ENCODE measurements at regions not wholly inside any gene's neighbourhood (a gene's known extent, or its start where the extent isn't known, plus 50 kb on each side); places are given as distances from the start of the nearest gene placed in this dataset.

GRCh38 chr10:29096303-29096824 is 192.5 kb upstream of the LYZL1 start:
- Histone ChIP-seq H3K36me3 (replicated peaks; ENCODE audit: insufficient read depth, low read length) (no peaks in the 10 kb centered on the region), H3K27me3 (replicated peaks; ENCODE audit: insufficient read depth, low read length) (no peaks in the 10 kb centered on the region), H3K4me3 (ENCODE audit: low read length) (no peak overlapping the region), H3K9me2 (replicated peaks; ENCODE audit: insufficient read depth, low read length) (no peaks in the 10 kb centered on the region), H4K20me1 (ENCODE audit: insufficient read depth, low read length) (no peaks in the 10 kb centered on the region), H3K79me2 (ENCODE audit: low read length) (no peaks in the 10 kb centered on the region), H3K9me3 (replicated peaks; ENCODE audit: insufficient read depth, low read length) (no peaks in the 10 kb centered on the region), H2AFZ (ENCODE audit: low read length) (no peak overlapping the region), H3K4me1 (ENCODE audit: low read length) (no peaks in the 10 kb centered on the region), H3K27ac (ENCODE audit: low read length) (no peak overlapping the region), H3F3A (ENCODE audit: insufficient read depth, low read length) (no peaks in the 10 kb centered on the region), H3K4me2 (ENCODE audit: low read depth, low read length) (no peak overlapping the region), H3K9ac (ENCODE audit: low read length) (no peak overlapping the region)
- TF ChIP-seq CTCF (IDR thresholded peaks at IDR 0.05; ENCODE audit: low read length) (no peak), EZH2phosphoT487 (IDR thresholded peaks at IDR 0.05; ENCODE audit: low read length) (no peak), EZH2 (optimal IDR thresholded peaks at IDR 0.05; ENCODE audit: low read depth, low read length) (no peak)
- DNase-seq = no peak

GRCh38 chr10:29098423-29098822 is 190.4 kb upstream of the LYZL1 start:
- no peak overlapping the region for H3K4me2 ChIP-seq (ENCODE audit: low read depth, low read length)
- no peaks in the 10 kb centered on the region for H3K9me2 ChIP-seq (replicated peaks; ENCODE audit: insufficient read depth, low read length)
- H3K79me2 ChIP-seq (ENCODE audit: low read length) = no peaks in the 10 kb centered on the region
- no peak for TF ChIP-seq CTCF (IDR thresholded peaks at IDR 0.05; ENCODE audit: low read length)
- H3K4me1 ChIP-seq (ENCODE audit: low read length) = no peaks in the 10 kb centered on the region
- H3K9ac ChIP-seq (ENCODE audit: low read length) = no peak overlapping the region
- no peak overlapping the region for H2AFZ ChIP-seq (ENCODE audit: low read length)
- no peaks in the 10 kb centered on the region for H3F3A ChIP-seq (ENCODE audit: insufficient read depth, low read length)
- H3K9me3 ChIP-seq (replicated peaks; ENCODE audit: insufficient read depth, low read length) = no peaks in the 10 kb centered on the region
- H3K36me3 ChIP-seq (replicated peaks; ENCODE audit: insufficient read depth, low read length) = no peaks in the 10 kb centered on the region
- no peak overlapping the region for H3K4me3 ChIP-seq (ENCODE audit: low read length)
- H4K20me1 ChIP-seq (ENCODE audit: insufficient read depth, low read length) = no peaks in the 10 kb centered on the region
- no peak for DNase-seq
- no peak overlapping the region for H3K27ac ChIP-seq (ENCODE audit: low read length)
- H3K27me3 ChIP-seq (replicated peaks; ENCODE audit: insufficient read depth, low read length) = no peaks in the 10 kb centered on the region

GRCh38 chr10:29099001-29099400 is 189.9 kb upstream of the LYZL1 start:
- no peaks in the 10 kb centered on the region for H3K36me3 ChIP-seq (replicated peaks; ENCODE audit: insufficient read depth, low read length)
- H3K4me1 ChIP-seq (ENCODE audit: low read length) = no peaks in the 10 kb centered on the region
- no peak overlapping the region for H3K9ac ChIP-seq (ENCODE audit: low read length)
- H3K27ac ChIP-seq (ENCODE audit: low read length) = no peak overlapping the region
- no peaks in the 10 kb centered on the region for H4K20me1 ChIP-seq (ENCODE audit: insufficient read depth, low read length)
- no peaks in the 10 kb centered on the region for H3K27me3 ChIP-seq (replicated peaks; ENCODE audit: insufficient read depth, low read length)
- no peaks in the 10 kb centered on the region for H3K79me2 ChIP-seq (ENCODE audit: low read length)
- no peak for DNase-seq
- H3F3A ChIP-seq (ENCODE audit: insufficient read depth, low read length) = no peaks in the 10 kb centered on the region
- no peak for TF ChIP-seq EZH2phosphoT487 (IDR thresholded peaks at IDR 0.05; ENCODE audit: low read length)
- TF ChIP-seq EZH2 (optimal IDR thresholded peaks at IDR 0.05; ENCODE audit: low read depth, low read length) = no peak
- TF ChIP-seq CTCF (IDR thresholded peaks at IDR 0.05; ENCODE audit: low read length) = no peak
- no peak overlapping the region for H3K4me3 ChIP-seq (ENCODE audit: low read length)
- no peak overlapping the region for H2AFZ ChIP-seq (ENCODE audit: low read length)
- no peaks in the 10 kb centered on the region for H3K9me3 ChIP-seq (replicated peaks; ENCODE audit: insufficient read depth, low read length)
- no peak overlapping the region for H3K4me2 ChIP-seq (ENCODE audit: low read depth, low read length)
- no peaks in the 10 kb centered on the region for H3K9me2 ChIP-seq (replicated peaks; ENCODE audit: insufficient read depth, low read length)
